ENCODE measurements at regions not wholly inside any gene's neighbourhood (a gene's known extent, or its start where the extent isn't known, plus 50 kb on each side); places are given as distances from the start of the nearest gene placed in this dataset.

GRCh38 chr9:31608881-31609280 is 775.6 kb upstream of the ACO1 start:
- DNase-seq (ENCODE audit: low spot score) (no peak), ATAC-seq (no peak)
- peaks cover 5% of the 10 kb centered on the region for H3K36me3 Mint-ChIP-seq
- peaks cover 20% of the 10 kb centered on the region for H3K9me3 Mint-ChIP-seq
- H3K4me1 Mint-ChIP-seq (ENCODE audit: low read depth in 2 of 2): no peaks in the 10 kb centered on the region
- no peak overlapping the region for H3K4me3 Mint-ChIP-seq
- no peak overlapping the region for H3K27ac Mint-ChIP-seq
- no peaks in the 10 kb centered on the region for H3K27me3 Mint-ChIP-seq

DNA sequence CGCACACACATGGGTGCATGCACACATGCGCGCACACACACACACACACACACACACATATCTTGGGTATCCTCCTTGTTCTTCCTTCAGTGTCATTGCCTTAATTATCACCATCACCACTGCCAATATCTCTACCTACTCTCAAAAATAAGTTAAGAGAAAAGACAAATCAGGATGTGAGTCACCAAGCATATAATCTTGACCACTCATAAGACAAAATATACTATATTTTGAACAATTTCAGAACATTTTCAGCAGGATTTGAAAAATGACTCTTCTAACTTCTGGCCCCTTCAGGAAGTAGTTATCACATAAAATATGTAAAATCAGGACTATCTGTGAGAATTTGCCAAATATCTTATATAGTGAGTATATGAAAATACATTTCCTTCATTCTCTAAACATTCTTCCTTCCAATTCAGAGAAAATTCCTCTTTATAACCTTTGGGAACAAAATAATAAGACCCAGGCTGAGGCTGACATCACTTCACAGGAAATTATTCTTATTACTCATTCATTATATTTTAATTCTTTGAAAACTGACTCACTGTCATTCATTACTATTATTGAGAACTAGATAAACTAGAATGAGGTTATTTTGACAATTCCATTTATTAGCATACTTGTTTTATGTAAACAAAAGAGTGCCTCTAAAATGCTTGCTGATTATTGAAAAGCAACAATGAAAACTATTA is 772.0 kb upstream of the ACO1 start:
- Mint-ChIP-seq H3K27me3 (no peaks in the 10 kb centered on the region), H3K4me3 (no peak overlapping the region), H3K9me3 (peaks cover 8% of the 10 kb centered on the region), H3K27ac (no peak overlapping the region), H3K4me1 (ENCODE audit: low read depth in 2 of 2) (no peaks in the 10 kb centered on the region), H3K36me3 (no peaks in the 10 kb centered on the region)
- DNase-seq (ENCODE audit: low spot score): no peak
- ATAC-seq: no peak

- no peak for DNase-seq (ENCODE audit: low spot score)
- H3K4me3 Mint-ChIP-seq: no peak overlapping the region
Measured at GRCh38 chr9:31615966-31616365, 768.5 kb upstream of the ACO1 start.

DNA sequence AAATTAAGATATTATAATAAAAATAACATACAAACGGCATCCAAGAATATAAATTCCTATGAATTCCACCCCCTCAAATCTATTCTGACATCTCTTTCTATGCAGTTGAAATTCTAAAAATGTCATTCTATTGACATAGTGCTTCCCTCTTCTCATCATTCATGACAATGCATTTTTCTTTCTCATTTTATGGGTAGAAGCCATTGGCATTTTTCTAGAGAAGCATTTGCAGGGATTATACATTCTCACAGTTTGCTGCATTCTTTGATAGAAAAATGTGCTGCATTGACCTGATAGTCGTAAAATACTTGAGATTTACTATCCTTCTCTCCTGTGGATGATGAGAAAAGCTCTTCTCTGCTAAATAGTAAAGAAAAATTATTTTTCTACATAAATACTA is 760.9 kb upstream of the ACO1 start:
- no peaks in the 10 kb centered on the region for H3K4me1 Mint-ChIP-seq (ENCODE audit: low read depth in 2 of 2)
- DNase-seq (ENCODE audit: low spot score) (no peak), ATAC-seq (no peak)
- H3K27me3 Mint-ChIP-seq: no peaks in the 10 kb centered on the region
- H3K36me3 Mint-ChIP-seq: no peaks in the 10 kb centered on the region
- H3K9me3 Mint-ChIP-seq: no peaks in the 10 kb centered on the region
- H3K27ac Mint-ChIP-seq: no peak overlapping the region
- H3K4me3 Mint-ChIP-seq: no peak overlapping the region

More at GRCh38 chr9:31615966-31616365, 768.5 kb upstream of the ACO1 start:
- no peak for ATAC-seq
- Mint-ChIP-seq H3K9me3 (peaks cover 7% of the 10 kb centered on the region), H3K4me1 (ENCODE audit: low read depth in 2 of 2) (no peaks in the 10 kb centered on the region), H3K36me3 (no peaks in the 10 kb centered on the region), H3K27me3 (no peaks in the 10 kb centered on the region), H3K27ac (no peak overlapping the region)

DNA sequence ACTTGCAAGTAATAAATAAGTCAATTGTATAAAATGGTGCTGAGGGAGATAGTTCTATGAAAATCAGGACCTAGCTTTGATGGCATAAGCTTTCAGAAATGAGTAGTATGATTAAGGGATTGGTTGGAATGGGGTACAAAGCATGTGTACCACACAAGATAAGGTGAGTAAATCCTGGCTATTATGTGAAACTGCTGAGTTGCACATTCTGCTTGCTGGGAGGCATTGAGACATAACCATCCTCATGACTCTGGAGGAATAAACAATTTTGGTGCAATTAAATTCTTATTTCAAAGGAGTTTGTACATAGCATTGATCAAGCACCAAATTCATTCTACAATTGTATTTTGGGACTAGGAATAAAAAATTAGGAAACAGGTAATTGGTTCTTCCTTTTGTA is 755.2 kb upstream of the ACO1 start:
- DNase-seq (ENCODE audit: low spot score) (no peak), ATAC-seq (no peak)
- Mint-ChIP-seq H3K4me1 (ENCODE audit: low read depth in 2 of 2) (no peaks in the 10 kb centered on the region), H3K27me3 (no peaks in the 10 kb centered on the region), H3K4me3 (no peak overlapping the region), H3K27ac (no peak overlapping the region), H3K9me3 (peaks cover 3% of the 10 kb centered on the region), H3K36me3 (no peaks in the 10 kb centered on the region)

DNA sequence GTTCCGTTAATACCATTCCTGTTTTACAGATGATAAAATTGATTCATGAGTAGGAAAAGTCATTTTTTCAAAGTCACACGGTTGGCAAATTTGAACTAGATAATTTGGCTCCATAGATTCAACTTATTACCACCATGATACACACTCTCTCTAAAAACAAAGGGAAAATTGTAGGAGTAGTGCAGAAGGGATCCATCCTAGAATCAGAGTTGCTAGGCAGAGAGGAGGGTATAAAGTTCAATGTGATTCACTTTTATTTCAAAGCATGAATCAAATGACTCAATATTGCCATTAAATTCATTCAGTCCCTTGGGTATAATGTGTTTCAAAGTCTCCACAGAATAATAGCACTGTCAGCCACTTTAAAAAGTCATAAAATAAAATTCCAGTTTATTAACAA is 747.2 kb upstream of the ACO1 start:
- Mint-ChIP-seq H3K27ac (no peak overlapping the region), H3K9me3 (peaks cover 5% of the 10 kb centered on the region)

DNA sequence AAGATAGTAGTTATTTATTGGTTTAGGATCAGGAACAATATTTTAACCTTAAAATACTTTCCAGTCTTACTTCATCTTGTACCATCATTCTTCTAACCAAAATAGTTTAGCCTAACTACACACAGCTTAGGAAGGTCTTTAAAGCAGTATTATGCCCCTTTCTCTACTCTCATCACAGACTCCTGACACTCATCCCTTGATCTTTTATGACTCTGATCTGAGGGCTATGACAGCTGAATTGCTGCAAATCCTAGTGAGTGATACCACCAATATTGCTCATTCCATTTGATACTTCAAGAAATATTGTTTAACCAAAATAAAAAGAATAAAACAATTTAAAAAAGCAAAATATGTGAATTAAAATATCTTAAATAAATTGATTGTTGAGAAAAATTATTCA is 746.6 kb upstream of the ACO1 start:
- DNase-seq (ENCODE audit: low spot score) (no peak), ATAC-seq (no peak)
- H3K9me3 Mint-ChIP-seq: peaks cover 5% of the 10 kb centered on the region
- H3K4me3 Mint-ChIP-seq: no peak overlapping the region
- no peaks in the 10 kb centered on the region for H3K27me3 Mint-ChIP-seq
- no peaks in the 10 kb centered on the region for H3K36me3 Mint-ChIP-seq
- H3K27ac Mint-ChIP-seq: no peak overlapping the region
- H3K4me1 Mint-ChIP-seq (ENCODE audit: low read depth in 2 of 2): no peaks in the 10 kb centered on the region

More for the DNA sequence above, 747.2 kb upstream of the ACO1 start:
- no peaks in the 10 kb centered on the region for H3K27me3 Mint-ChIP-seq
- H3K4me3 Mint-ChIP-seq: no peak overlapping the region
- ATAC-seq: no peak
- no peaks in the 10 kb centered on the region for H3K4me1 Mint-ChIP-seq (ENCODE audit: low read depth in 2 of 2)
- DNase-seq (ENCODE audit: low spot score): no peak
- no peaks in the 10 kb centered on the region for H3K36me3 Mint-ChIP-seq

DNA sequence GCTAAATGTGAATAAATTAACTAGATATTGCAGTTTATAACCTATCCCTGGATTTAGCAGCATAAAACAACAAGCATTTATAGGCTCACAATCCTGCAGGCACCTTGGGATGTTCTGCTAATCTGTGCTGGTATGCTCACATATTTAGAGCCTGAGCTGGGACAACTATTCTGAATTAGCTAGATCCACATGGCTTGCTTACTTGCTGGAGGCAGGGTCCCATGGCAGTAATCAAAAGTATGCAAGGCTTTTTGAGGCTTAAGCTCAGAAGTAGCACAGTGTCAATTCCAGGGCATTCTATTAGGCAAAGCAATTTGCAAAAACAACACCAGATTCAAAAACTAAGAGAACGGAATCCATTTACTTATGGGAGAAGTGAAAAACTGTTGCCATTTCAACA is 745.0 kb upstream of the ACO1 start:
- no peaks in the 10 kb centered on the region for H3K36me3 Mint-ChIP-seq
- H3K27ac Mint-ChIP-seq: no peak overlapping the region
- no peak overlapping the region for H3K4me3 Mint-ChIP-seq
- ATAC-seq (no peak), DNase-seq (ENCODE audit: low spot score) (no peak)
- no peaks in the 10 kb centered on the region for H3K27me3 Mint-ChIP-seq
- H3K9me3 Mint-ChIP-seq: peaks cover 6% of the 10 kb centered on the region
- H3K4me1 Mint-ChIP-seq (ENCODE audit: low read depth in 2 of 2): no peaks in the 10 kb centered on the region

DNA sequence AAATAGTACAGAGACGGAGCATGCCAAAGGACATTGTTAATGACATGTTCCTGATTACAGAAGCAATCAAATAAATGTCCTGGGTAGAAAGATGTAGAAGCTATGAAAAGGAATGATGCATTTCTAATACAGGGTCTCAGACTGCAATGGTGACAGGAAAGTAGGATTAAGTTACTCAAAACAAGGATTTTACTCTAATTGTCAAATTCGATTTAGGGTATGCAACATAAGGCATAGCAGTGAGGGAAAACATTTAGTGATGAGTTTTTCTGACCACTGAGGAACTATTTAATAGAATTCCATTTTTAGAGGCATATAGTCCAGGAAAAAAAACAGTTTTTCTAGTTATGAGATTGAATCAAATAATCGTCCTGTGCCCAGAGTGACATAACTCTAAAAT is 715.1 kb upstream of the ACO1 start:
- no peaks in the 10 kb centered on the region for H3K36me3 Mint-ChIP-seq
- no peaks in the 10 kb centered on the region for H3K27me3 Mint-ChIP-seq
- no peak overlapping the region for H3K4me3 Mint-ChIP-seq
- ATAC-seq (no peak), DNase-seq (ENCODE audit: low spot score) (no peak)
- H3K9me3 Mint-ChIP-seq: peaks cover 7% of the 10 kb centered on the region
- H3K4me1 Mint-ChIP-seq (ENCODE audit: low read depth in 2 of 2): no peaks in the 10 kb centered on the region
- H3K27ac Mint-ChIP-seq: no peak overlapping the region

GRCh38 chr9:31671011-31671410 is 713.4 kb upstream of the ACO1 start:
- Mint-ChIP-seq H3K36me3 (no peaks in the 10 kb centered on the region), H3K9me3 (peaks cover 7% of the 10 kb centered on the region), H3K4me3 (no peak overlapping the region), H3K27ac (no peak overlapping the region), H3K27me3 (no peaks in the 10 kb centered on the region), H3K4me1 (ENCODE audit: low read depth in 2 of 2) (no peaks in the 10 kb centered on the region)
- ATAC-seq (no peak), DNase-seq (ENCODE audit: low spot score) (no peak)

DNA sequence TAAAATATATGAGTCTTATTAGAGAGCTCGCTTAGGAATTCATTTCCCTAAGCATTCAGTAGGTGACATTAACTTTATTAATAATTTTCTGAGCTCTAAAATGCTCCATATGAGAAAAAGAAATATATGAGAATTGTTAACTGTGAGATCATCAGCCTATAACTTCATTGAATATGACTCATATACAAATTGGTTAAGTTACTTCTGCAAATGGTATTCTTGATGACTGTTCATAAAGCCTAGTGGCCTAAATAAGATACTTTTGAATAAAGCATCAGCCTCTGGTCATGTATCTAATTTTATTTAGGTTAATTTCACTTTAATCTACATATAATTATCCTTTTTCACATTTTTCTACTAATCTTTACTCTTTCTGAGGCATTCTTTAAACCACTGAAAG is 710.2 kb upstream of the ACO1 start:
- peaks cover 4% of the 10 kb centered on the region for H3K9me3 Mint-ChIP-seq
- DNase-seq (ENCODE audit: low spot score): no peak
- H3K27me3 Mint-ChIP-seq: no peaks in the 10 kb centered on the region
- no peak for ATAC-seq
- H3K36me3 Mint-ChIP-seq: no peaks in the 10 kb centered on the region
- H3K27ac Mint-ChIP-seq: no peak overlapping the region
- no peak overlapping the region for H3K4me3 Mint-ChIP-seq
- no peaks in the 10 kb centered on the region for H3K4me1 Mint-ChIP-seq (ENCODE audit: low read depth in 2 of 2)

GRCh38 chr9:31677415-31677814 is 707.0 kb upstream of the ACO1 start:
- Mint-ChIP-seq H3K36me3 (no peaks in the 10 kb centered on the region), H3K4me1 (ENCODE audit: low read depth in 2 of 2) (no peaks in the 10 kb centered on the region), H3K27ac (no peak overlapping the region), H3K4me3 (no peak overlapping the region), H3K9me3 (peaks cover 7% of the 10 kb centered on the region), H3K27me3 (no peaks in the 10 kb centered on the region)
- no peak for ATAC-seq
- no peak for DNase-seq (ENCODE audit: low spot score)

DNA sequence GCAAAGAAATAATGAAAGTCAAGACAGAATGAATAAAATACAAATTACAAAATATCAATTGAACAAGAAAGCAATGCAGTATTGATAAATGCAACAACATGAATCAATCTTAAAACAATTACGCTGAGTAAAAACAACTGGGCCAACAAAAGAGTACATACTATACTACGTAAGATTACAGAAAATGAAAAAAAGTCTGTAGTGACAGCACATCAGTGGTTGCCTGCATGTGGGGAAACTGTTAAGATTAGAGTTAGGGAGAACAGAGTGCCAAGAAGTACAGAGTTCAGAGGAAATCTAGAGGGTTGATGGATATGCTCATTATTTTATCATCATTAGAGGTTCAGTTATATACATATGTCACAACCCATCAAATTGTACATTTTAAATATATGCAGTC is 706.6 kb upstream of the ACO1 start:
- Mint-ChIP-seq H3K27ac (no peak overlapping the region), H3K27me3 (no peaks in the 10 kb centered on the region), H3K4me3 (no peak overlapping the region)

DNA sequence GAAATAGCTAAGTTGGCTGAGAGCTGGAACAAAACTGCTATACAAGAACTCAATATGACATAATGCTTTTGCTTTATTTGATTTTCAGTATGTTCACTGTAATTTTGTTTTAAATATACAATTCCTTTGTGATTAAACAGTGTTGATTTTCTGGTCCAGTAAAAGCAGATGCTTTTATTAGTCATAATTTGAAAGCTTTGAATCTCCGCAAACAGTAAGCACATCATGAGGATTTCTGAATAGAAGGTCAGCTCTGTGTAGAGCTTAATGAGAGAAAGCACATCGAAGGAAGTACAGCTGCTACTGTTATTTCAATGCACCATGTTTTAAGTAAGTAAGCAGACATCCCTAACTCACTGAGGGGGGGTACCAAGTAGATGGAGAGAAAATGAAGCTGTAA is 701.3 kb upstream of the ACO1 start:
- no peak overlapping the region for H3K27ac Mint-ChIP-seq
- no peaks in the 10 kb centered on the region for H3K36me3 Mint-ChIP-seq
- H3K4me3 Mint-ChIP-seq: no peak overlapping the region
- DNase-seq (ENCODE audit: low spot score) (no peak), ATAC-seq (no peak)
- H3K9me3 Mint-ChIP-seq: peaks cover 7% of the 10 kb centered on the region
- H3K27me3 Mint-ChIP-seq: no peaks in the 10 kb centered on the region
- no peaks in the 10 kb centered on the region for H3K4me1 Mint-ChIP-seq (ENCODE audit: low read depth in 2 of 2)

More for the DNA sequence above, 706.6 kb upstream of the ACO1 start:
- ATAC-seq (no peak), DNase-seq (ENCODE audit: low spot score) (no peak)
- no peaks in the 10 kb centered on the region for H3K4me1 Mint-ChIP-seq (ENCODE audit: low read depth in 2 of 2)
- H3K9me3 Mint-ChIP-seq: peaks cover 7% of the 10 kb centered on the region
- H3K36me3 Mint-ChIP-seq: no peaks in the 10 kb centered on the region

DNA sequence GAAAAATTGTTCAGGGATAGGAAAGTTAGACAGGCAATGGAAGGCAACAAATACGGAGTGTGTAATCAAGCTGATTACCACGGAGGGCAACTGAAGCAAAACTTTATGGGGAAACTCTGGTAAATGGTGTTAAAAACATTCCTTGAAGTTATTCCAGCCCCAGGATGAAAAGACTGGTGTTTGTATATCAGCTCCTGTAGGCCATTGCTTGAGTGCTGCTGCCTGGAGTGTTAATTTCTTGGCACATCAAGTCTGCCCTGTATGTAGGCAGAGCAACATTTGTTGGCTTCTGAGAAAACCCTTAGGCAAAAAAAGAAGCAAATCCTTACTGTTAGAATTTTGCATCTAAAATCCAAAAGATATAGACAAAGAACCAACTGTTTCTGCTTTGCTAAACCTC is 686.5 kb upstream of the ACO1 start:
- H3K4me3 Mint-ChIP-seq: no peak overlapping the region

More for the DNA sequence above, 686.5 kb upstream of the ACO1 start:
- H3K27me3 Mint-ChIP-seq: no peaks in the 10 kb centered on the region
- ATAC-seq (no peak), DNase-seq (ENCODE audit: low spot score) (no peak)
- H3K4me1 Mint-ChIP-seq (ENCODE audit: low read depth in 2 of 2): no peaks in the 10 kb centered on the region
- no peak overlapping the region for H3K27ac Mint-ChIP-seq
- H3K36me3 Mint-ChIP-seq: no peaks in the 10 kb centered on the region
- H3K9me3 Mint-ChIP-seq: peaks cover 11% of the 10 kb centered on the region

All from natural killer cell treated with Interleukin-12 subunit alpha and Interleukin-12 subunit beta and Interleukin-15 and Interleukin-18, amount 100 ng/mL, for 72 hours (primary cell).